Calu3 (cell line): ENCODE measurements at regions not wholly inside any gene's neighbourhood (a gene's known extent, or its start where the extent isn't known, plus 50 kb on each side); places are given as distances from the start of the nearest gene placed in this dataset.

Source experiments
- BruUV-seq: library from RNA; stranded (reverse); fragments of 400-500 nt; replicated peaks from 2 replicates; lab custom pipeline; 2021; lab: Mats Ljungman, UMichigan
- CTCF ChIA-PET: fragments of 300-600 bp; sonication (Branson Sonifier 250); formaldehyde crosslinking; loops from one replicate; lab custom pipeline; 2022; ENCODE audit warnings: antibody characterized with exemption; lab: Charles Lee
- DNase-seq: peaks from one replicate; pipeline ENCODE4 v3.0.0; 2022
- H3K27ac Mint-ChIP-seq: one replicate; pipeline ENCODE4 v1.8.0; 2022; ENCODE audit warnings: mixed read lengths; ENCODE audit not compliant: unreplicated experiment
- H3K27me3 Mint-ChIP-seq: one replicate; pipeline ENCODE4 v1.8.0; 2022; ENCODE audit warnings: mixed read lengths; ENCODE audit not compliant: unreplicated experiment
- H3K36me3 Mint-ChIP-seq: one replicate; pipeline ENCODE4 v1.8.0; 2022; ENCODE audit warnings: mild to moderate bottlenecking, moderate library complexity, mixed read lengths; ENCODE audit not compliant: insufficient read depth, unreplicated experiment
- H3K4me1 Mint-ChIP-seq: one replicate; pipeline ENCODE4 v1.8.0; 2022; ENCODE audit warnings: mild to moderate bottlenecking, low read depth, mixed read lengths; ENCODE audit not compliant: unreplicated experiment
- H3K4me3 Mint-ChIP-seq: one replicate; pipeline ENCODE4 v1.8.0; 2022; ENCODE audit warnings: mild to moderate bottlenecking, low read depth, moderate library complexity, mixed read lengths; ENCODE audit not compliant: unreplicated experiment
- H3K9me3 Mint-ChIP-seq: one replicate; pipeline ENCODE4 v1.8.0; 2022; ENCODE audit warnings: low read depth, mixed read lengths; ENCODE audit not compliant: unreplicated experiment
- CTCF ChIP-seq: fragments of 200-600 bp; IDR thresholded peaks from one replicate; pipeline ENCODE4 v1.8.0; 2022; ENCODE audit warnings: antibody characterized with exemption; ENCODE audit not compliant: unreplicated experiment
- intact Hi-C: fragments of 100-400 bp; cut with micrococcal nuclease; formaldehyde crosslinking; loops from one replicate; pipeline ENCODE4 v1.10.0; 2022; ENCODE audit not compliant: unreplicated experiment

DNA sequence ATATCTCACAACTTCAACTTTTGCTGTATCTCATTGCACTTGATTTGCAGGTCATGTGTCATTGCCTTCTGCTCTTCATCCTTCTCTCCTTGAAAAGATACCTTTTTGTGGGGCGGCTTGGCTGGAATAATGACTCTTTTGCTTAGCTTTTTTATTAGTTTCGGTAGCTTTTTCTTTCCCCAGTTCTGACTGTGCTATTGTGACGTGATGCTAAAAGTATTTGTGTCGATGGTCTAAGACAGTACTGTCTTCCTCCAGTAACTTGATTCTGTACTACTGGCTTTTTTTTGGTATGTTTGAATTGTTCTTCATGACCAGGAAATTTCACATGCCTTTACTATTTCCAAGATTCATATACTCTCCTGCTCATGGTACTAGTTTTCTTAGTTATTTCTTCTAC is 63.1 kb downstream of the SLITRK1 start:
- CTCF ChIA-PET: no interaction called here
- TF ChIP-seq CTCF: no peak
- Mint-ChIP-seq H3K27me3 (no peaks in the 10 kb centered on the region), H3K27ac (no peak overlapping the region), H3K4me3 (no peak overlapping the region), H3K36me3 (no peaks in the 10 kb centered on the region), H3K9me3 (peaks cover 2% of the 10 kb centered on the region), H3K4me1 (no peaks in the 10 kb centered on the region)
- no TSS peak for BruUV-seq
- intact Hi-C loops: no loop called here
- DNase-seq: no peak

DNA sequence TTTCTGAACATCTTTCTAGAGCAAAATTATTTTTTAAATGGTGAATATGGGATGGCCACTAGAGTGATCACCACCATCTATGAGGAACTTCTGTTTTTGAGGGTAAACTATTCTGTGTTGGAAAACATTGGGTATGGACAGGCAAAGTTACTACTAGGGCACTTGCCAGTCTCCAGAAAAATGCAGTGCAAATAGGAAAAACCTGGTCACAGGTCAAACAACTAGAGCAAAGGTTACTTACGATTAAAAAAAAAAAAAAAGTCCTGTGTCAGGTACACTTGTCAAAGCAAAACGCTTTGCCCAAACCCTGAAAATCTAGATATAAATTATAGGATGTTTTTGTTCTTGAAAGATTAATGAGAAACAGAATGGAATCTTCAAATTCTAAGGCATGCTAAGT is 66.2 kb downstream of the SLITRK1 start:
- intact Hi-C loops: no loop called here
- BruUV-seq: no TSS peak
- Mint-ChIP-seq H3K4me1 (no peaks in the 10 kb centered on the region), H3K36me3 (no peaks in the 10 kb centered on the region), H3K4me3 (no peak overlapping the region), H3K27me3 (no peaks in the 10 kb centered on the region), H3K9me3 (peaks cover 2% of the 10 kb centered on the region), H3K27ac (no peak overlapping the region)
- no peak for DNase-seq
- CTCF ChIA-PET: no interaction called here
- no peak for TF ChIP-seq CTCF

DNA sequence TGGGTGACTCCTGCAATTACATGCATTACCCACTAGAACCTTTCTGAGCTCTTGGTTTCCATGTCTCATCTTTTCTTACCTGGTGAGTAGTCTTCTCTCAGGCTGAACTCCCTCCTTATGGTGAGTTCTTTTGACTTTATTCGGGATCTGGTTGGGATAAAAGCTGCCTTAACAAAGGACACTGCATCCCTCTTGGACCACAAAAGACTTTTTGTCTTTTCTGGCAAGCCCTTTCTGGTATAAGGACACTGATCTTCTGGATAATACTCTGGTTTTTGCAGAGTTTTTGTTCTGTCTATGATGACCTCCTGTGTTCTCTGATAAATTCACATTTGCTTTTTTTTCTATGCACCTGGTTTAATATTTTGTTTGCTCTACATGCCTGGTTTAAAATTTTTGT is 66.7 kb downstream of the SLITRK1 start:
- H3K4me1 Mint-ChIP-seq: no peaks in the 10 kb centered on the region
- CTCF ChIA-PET: no interaction called here
- H3K9me3 Mint-ChIP-seq: peaks cover 2% of the 10 kb centered on the region
- BruUV-seq: no TSS peak
- no peak overlapping the region for H3K4me3 Mint-ChIP-seq
- H3K27ac Mint-ChIP-seq: no peak overlapping the region
- H3K27me3 Mint-ChIP-seq: no peaks in the 10 kb centered on the region
- TF ChIP-seq CTCF: no peak
- intact Hi-C loops: no loop called here
- DNase-seq: no peak
- no peaks in the 10 kb centered on the region for H3K36me3 Mint-ChIP-seq

DNA sequence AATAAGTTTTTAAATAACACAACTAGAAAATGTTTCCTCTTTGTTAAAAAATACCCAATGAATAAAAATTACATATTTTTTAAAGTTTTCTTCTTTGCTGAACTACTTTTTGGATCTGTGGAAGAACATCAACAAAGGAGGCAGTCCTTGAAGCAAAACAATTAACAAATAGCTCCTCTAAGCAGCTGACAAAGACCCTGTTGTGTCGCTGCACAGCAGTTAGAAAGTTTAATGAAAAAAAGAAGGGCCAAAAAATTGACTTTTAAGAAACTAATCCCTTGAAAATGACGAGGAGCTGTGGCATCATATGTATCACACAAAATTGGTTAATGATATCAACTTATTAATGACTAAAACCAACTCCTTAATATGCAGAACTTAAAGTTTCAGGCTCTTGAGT is 72.1 kb downstream of the SLITRK1 start:
- BruUV-seq: no TSS peak
- no peaks in the 10 kb centered on the region for H3K9me3 Mint-ChIP-seq
- CTCF ChIA-PET: no interaction called here

More for the DNA sequence above, 72.1 kb downstream of the SLITRK1 start:
- intact Hi-C loops: no loop called here
- Mint-ChIP-seq H3K27ac (no peak overlapping the region), H3K4me3 (no peak overlapping the region), H3K27me3 (no peaks in the 10 kb centered on the region), H3K4me1 (no peaks in the 10 kb centered on the region), H3K36me3 (no peaks in the 10 kb centered on the region)
- no peak for DNase-seq
- no peak for TF ChIP-seq CTCF
